Upper lobe of left lung (tissue), 4 donors: ENCODE measurements at regions not wholly inside any gene's neighbourhood (a gene's known extent, or its start where the extent isn't known, plus 50 kb on each side); places are given as distances from the start of the nearest gene placed in this dataset.

Experiments used
- POLR2A ChIP-seq, 4 donors: fragments of 450-650 bp; IDR thresholded peaks; one replicate each; pipeline ENCODE4 v1.5.1; 2016 to 2017; ENCODE audit warnings: antibody characterized with exemption in 4 of 4, mild to moderate bottlenecking in 2 of 4
- TF ChIP-seq, protein P1 (sequence below), 6 experiments: fragments of 450-650 bp in 4 of 6; fragments of 200-600 bp in 2 of 6; sonication (generic) in 2 of 6; IDR thresholded peaks; one replicate each; pipeline ENCODE4 v1.5.1; 2016 to 2019; ENCODE audit warnings: antibody characterized with exemption in 6 of 6

DNA sequence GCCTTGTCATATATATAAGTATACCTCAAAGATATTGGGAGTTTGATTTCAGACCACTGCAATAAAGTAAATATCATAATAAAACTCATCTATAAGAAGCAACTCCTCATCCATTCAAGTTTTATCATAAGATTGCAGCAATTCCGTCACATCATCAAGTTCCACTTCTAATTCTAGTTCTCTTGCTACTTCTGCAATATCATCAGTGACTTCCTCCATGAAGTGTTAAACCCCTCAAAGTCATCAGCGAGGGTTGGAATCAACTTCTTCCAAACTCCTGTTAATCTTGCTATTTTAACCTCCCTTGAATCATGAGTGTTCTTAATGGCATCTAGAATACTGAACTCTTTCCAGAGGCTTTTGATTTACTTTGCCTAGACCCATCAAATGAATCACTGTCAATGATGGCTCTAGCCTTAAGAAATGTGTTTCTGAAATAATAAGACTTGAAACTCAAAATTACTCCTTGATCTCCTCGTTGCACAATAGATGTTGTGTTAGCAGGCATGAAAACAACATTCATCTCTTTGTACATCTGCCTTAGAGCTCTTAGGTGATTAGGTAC is 88.3 kb downstream of the RPE65 start:
- TF ChIP-seq, protein P1, sequence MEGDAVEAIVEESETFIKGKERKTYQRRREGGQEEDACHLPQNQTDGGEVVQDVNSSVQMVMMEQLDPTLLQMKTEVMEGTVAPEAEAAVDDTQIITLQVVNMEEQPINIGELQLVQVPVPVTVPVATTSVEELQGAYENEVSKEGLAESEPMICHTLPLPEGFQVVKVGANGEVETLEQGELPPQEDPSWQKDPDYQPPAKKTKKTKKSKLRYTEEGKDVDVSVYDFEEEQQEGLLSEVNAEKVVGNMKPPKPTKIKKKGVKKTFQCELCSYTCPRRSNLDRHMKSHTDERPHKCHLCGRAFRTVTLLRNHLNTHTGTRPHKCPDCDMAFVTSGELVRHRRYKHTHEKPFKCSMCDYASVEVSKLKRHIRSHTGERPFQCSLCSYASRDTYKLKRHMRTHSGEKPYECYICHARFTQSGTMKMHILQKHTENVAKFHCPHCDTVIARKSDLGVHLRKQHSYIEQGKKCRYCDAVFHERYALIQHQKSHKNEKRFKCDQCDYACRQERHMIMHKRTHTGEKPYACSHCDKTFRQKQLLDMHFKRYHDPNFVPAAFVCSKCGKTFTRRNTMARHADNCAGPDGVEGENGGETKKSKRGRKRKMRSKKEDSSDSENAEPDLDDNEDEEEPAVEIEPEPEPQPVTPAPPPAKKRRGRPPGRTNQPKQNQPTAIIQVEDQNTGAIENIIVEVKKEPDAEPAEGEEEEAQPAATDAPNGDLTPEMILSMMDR (IDR thresholded peaks at IDR 0.05), result no peak
- TF ChIP-seq POLR2A (IDR thresholded peaks at IDR 0.05), result no peak
